HK-2 (cell line): ENCODE measurements at regions not wholly inside any gene's neighbourhood (a gene's known extent, or its start where the extent isn't known, plus 50 kb on each side); places are given as distances from the start of the nearest gene placed in this dataset.

Experiments
- DNase-seq: peaks from one replicate; pipeline ENCODE4 v3.0.0-alpha.2; 2018; ENCODE audit not compliant: unreplicated experiment

DNA sequence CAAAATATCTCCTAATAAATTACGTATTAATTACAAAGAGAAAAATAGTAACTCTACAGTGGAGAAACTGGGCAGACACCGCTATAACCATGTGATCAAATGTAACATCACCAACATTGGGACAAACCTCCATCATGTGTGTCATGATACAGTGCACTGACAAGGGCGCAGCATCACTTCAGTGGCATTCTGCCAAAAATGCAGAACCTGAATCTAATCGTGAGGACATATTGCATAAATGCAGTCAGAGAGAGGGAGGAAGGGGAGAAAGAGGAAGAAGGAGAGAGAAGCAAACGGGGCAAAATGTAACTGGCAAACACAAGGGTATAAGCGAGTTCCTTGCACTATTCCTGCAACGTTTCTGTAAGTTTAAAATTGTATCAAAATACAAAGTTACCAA lies 74.2 kb upstream of the MARCHF10 start:
- no peak for DNase-seq

DNA sequence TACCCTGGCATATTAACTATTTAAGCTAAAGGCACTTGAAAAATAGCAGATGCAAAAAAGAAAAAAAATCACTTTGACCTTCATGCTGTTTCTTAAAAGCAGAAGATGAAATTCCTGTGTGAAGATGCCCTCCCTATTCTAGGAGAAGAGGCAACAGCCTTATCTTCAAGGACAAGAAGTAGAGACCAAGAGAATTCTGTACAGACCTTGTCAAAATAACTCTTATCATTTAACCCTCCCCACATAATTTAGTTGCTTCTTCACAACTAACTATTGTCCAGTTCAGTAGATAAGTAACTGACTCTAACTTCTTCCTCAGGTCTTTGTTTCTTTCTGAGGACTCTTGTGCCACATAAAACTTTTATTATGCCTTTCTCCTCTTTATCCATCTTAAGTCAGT lies 72.0 kb upstream of the MARCHF10 start:
- no peak for DNase-seq

DNA sequence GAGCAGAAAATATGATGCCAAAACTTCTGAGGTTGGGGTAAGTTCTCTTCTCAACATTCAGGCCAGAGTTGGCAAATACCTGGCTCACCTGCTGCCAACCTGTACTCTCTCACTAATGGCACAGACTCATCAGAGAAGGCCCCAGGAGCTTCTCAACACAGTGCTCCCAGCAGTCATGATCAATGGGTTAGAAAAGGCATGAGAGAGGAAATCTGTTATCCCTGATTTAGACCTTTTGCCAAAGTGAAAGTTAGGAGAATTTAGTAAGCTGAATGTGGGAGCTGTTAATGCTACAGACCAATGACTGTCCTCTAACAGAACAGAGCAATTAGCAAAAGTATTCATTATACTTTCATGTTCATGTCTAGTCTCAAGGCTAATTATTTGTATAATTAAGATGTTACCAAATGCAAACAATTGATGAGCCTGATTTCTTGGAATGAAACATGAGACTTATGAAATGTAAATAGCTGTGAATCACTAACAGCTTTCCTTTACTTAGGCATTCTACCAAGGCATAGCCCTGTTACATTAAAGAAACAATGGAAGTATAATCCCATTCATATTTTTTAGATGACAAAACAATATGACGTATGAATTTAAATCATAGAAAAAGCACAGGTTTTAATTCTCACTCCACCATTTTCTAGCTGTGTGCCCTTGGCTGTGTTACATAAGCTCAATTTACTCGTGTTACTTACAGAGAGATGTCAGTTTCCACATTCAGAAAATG lies 68.7 kb upstream of the MARCHF10 start:
- DNase-seq: no peak

DNA sequence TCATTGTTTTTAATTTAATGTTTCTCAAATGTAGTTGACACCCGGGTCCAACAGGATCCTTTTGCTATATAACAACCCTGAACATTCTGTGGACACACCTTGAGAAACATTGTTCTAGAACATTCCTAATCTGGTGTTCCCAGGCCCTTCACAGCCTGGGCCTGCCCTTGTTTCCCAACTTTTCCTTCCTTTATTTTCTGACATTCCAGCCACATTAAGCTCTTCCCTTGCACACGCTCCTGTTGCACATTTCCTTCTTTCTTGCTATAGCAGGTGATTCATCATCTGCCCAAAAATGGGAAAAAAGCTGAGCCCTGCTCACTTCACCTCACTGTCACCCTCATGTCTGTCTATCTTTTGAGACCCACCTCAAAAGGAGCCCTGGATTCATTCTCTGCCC lies 67.9 kb upstream of the MARCHF10 start:
- DNase-seq: no peak

DNA sequence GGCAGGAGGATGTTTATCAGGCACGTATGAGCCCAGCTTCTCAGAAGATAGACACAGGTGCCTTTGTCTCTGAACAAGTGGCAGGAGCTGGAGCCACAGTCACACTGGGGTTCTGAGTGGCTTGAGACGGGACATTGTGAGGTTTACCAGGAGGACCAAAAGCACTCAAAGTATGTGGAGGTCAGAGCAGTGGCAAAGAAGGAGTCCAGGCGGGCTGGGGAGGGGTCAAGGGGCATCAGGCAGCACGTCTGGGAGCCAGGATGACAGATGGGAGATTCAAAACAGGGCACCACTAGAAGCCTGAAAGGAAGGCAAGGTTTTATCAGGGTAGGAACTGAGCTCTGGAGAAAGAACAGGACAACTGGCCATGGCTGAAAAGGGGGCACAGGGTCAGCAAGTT lies 67.2 kb upstream of the MARCHF10 start:
- DNase-seq: no peak

DNA sequence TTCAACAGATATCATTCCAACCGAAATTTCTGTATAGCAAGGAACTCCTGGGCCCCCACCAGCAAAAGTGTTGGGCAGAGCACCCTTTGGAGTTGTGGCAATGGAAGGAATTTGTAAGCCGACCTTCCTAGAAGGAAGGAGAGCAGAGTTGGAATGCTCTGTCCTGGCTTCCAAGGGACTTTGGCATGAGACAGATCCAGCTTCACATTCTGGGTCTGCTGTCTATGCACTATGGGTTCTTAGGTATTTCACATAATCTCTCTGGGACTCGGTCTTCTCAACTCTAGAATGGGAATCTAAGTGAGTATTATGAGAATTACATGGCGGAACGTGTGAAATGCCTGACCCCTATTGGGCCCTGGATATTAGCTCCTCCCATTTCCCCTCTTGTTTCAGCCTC lies 63.2 kb upstream of the MARCHF10 start:
- no peak for DNase-seq

DNA sequence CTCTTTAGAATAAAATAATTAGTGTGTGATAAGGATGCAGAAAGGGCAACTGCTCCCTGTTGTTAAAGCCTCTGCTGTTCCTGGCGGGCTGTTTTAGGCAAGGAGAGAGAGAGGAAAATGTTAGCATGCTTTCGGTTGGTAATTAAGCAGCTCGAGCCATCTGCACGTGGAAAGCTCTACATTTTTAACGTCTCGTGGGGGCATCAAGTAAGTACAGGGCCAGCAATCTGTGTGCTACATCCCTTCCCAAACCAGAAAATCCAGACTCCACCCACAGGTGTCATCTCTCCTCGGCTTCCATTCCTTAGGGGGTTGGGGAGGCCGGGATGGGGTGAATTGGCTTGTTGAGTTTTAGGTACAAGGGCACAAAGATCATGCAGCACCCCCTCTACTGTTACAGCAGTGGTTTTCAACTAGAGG lies 62.4 kb upstream of the MARCHF10 start:
- no peak for DNase-seq

DNA sequence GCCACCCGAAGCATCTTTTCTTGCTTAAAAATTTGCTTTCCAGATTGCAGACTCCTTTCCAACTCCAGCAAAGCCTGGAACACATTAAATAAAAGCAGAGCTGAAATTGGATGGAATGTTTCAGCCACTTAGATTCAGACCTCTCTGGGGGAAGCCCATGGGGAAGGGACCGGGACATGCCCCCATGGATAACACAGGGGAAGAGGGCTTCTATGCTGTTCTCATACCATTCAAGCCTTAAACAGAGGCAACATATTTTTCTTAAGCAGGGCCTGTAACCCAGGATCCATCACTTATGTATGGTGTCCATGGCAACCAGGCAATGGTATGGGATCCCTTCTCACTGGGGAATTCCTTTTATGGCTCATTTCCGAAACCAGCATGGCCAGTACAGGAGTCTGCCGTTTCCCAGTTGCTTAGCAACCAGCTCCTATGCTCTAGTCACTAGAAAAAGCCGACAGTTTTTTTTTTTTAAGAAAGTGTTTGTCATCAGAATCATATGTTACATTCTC lies 62.0 kb upstream of the MARCHF10 start:
- no peak for DNase-seq

DNA sequence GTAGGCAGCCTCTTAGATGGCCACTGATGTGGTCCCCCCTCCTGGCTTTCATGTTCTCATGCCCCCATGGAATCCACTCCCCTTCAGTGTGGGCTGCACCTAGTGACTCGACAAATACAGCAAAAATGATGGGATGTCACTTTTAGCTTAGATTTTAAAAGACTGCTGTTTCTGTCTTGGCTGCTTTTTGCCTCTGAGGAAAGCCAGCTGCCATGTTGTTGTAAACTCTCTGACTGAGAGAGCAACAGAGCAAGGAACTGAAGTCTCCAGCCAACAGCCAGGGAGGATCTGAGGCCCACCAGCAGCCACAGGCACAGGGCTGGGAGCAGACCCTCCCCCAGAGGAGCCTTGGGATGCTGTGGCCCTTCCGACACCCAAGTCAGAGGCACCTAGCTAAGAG lies 60.6 kb upstream of the MARCHF10 start:
- DNase-seq: no peak

DNA sequence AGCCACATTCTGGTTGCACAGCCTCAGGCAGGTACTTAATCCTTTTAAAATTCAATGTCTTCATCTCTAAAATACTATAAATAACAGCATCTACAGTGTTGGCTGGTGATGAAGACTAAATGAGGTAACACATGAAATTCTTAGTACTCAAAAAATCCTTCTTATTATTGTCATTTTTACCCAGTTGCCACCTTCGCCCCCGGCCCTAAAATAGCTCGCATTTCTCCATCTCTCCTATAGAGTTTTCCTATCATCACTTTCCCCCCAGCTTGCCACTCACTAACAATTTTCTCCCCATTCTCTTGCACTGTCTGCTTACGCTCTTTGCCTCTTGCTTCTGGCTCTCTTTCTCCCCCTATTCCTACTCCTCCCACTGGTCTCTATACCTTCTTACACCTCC lies 59.9 kb upstream of the MARCHF10 start:
- no peak for DNase-seq

DNA sequence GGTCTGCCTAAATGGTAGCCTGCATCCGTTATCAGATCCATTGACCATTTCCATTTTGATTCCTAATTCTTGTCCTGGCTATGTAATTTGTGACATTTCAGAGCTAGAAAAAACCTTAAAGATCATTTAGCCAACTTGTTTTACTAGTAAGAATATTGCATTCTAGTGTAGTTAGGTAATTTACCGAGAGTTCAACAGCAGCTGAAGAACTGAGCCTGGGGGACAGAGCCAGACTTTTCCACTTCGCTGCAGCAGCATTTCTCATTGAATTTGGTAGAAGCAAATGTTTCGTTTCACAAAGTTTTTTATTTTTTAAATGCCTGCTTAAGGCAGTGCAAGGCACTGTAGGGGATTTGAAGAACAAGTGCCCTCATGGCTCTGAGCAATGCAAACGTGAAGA lies 59.2 kb upstream of the MARCHF10 start:
- DNase-seq: no peak

DNA sequence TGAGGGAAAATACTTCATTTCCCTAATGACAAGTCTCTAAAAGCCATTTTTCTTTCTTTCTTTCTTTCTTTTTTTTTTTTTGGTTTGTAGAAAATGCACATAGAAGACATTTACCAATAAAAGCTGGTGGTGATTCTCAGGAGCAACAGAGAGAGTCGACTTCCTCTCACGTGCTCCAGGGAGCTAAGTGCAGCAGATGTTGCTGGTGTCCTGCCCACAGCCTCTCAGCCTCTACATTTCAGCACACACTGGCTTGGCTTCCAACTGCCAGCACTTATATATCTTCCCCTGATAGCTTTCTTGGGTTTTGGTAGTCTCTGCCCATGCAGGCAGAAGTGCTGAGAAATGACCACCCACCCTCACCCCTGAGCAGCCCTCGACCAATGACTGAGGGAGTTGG lies 58.4 kb upstream of the MARCHF10 start:
- no peak for DNase-seq

DNA sequence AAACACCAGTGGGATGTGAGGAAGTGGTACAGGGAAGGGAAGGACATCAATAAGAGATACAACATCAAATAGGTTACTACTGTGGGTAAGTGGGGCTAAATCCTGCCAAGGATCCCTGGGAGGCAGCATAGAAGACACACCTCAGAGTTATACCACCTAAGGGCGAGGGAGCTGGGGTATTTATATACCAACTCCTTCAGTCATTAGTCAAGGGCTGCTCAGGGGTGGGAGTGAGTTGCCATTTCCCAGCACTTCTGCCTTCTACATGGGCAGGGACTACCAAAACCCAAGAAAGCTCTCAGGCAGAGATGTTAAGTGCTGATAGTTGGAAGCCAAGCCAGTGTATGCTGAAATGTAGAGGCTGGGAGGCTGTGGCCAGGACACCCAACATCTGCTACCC lies 57.5 kb upstream of the MARCHF10 start:
- no peak for DNase-seq

DNA sequence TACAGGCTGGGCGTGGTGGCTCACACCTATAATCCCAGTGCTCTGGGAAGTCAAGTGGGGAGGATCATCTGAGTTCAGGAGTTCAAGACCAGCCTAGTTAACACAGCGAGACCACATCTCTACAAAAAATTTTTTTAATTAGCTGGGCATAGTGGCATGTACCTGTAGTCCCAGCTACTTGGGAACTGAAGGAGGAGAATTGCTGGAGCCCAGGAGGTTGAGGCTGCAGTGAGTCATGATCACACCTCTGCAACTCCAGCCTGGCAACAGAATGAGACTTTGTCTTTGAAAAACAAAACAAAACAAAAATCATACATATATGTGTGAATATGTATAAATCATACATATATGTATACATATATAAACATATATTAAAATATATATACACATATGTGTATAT lies 54.1 kb upstream of the MARCHF10 start:
- no peak for DNase-seq

DNA sequence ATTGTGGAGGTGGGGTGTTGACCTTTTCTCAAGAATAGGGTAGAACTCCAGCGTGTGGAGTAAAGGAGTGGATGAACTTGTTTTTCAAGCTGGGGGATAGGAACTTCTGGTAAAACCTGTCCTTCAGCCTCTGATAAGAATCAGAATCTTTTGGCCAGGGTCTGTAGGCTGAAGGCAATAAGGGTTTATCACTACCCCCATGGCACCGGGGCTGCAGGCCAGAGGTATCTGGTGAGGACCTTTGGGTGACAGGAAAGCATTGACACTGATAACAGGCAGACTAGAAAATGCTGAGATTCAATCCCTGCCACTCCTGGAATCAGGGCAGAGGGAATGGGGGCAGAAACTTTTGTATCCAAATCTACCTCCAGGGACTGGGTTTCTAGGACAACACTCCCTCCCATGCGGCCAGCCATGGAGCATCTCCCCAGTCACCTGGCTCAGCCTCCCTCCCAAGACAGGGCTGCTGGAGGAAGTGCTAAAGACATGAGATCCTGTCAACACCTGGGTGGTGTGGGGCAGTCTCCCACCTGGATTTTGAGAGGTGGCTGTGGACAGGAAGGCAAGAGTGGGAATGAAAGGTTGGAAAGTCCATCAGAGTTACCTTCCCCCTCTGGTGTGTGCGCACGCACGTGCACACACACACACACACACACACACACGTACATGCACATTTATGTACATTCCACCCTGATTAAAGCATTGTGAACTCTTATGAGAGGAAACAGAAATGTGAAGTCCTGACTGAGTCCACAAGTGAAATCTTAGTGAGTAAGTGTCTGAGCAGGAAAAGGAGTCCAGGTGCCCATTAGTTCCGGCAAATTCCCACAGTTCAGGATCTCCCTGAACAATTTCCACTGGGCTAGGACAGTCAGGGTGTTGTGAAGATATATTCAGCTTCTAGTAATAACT lies 53.1 kb upstream of the MARCHF10 start:
- DNase-seq: no peak

DNA sequence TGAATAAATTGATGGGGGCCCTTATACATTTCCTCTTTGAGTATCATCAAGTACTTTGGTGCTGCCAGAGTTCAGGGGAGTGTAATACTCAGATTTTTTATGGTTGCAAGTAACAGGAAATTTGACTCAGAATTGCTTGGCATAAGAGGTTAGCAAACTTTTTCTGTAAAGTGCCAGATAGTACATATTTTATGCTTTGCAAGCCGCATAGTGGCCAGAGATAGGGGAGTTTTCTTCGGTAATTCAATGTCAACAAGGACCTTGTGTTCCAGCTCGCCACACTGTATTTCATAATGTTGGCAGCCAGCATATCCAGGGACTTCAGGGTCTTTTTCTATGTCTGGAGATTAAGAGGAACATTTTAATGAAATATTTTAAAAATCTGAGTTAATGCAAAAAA lies 51.0 kb upstream of the MARCHF10 start:
- DNase-seq: no peak
